Activated B cell treated with CpG ODN at 0.5 μM for 24 hours (primary cell): ENCODE measurements at regions not wholly inside any gene's neighbourhood (a gene's known extent, or its start where the extent isn't known, plus 50 kb on each side); places are given as distances from the start of the nearest gene placed in this dataset.

ENCODE experiments used
- ATAC-seq: fragments of 200-7000 bp; cut with Tn5 transposase; one replicate; pipeline ENCODE4 v1.10.0; 2021; ENCODE audit warnings: low read depth, mild to moderate bottlenecking, moderate library complexity
- CTCF ChIA-PET: fragments of 350-600 bp; sonication (Branson Sonifier 250); formaldehyde crosslinking; loops from one replicate; lab custom pipeline; 2021; ENCODE audit warnings: antibody characterized with exemption; lab: Charles Lee
- POLR2A ChIA-PET: fragments of 350-600 bp; sonication (Branson Sonifier 250); formaldehyde crosslinking; loops from one replicate; lab custom pipeline; 2021; ENCODE audit warnings: antibody characterized with exemption; lab: Charles Lee
- DNase-seq: peaks from one replicate; pipeline ENCODE4 v3.0.0; 2022
- H3K27ac Mint-ChIP-seq: one replicate; pipeline ENCODE4 v1.8.0; 2020; ENCODE audit warnings: mixed read lengths
- H3K27me3 Mint-ChIP-seq: one replicate; pipeline ENCODE4 v1.8.0; 2021; ENCODE audit warnings: mixed read lengths
- H3K36me3 Mint-ChIP-seq: one replicate; pipeline ENCODE4 v1.8.0; 2021; ENCODE audit warnings: low read depth, mixed read lengths
- H3K4me1 Mint-ChIP-seq: one replicate; pipeline ENCODE4 v1.8.0; 2021; ENCODE audit warnings: mixed read lengths
- H3K4me3 Mint-ChIP-seq: one replicate; pipeline ENCODE4 v1.8.0; 2020; ENCODE audit warnings: mild to moderate bottlenecking, mixed read lengths
- H3K9me3 Mint-ChIP-seq: one replicate; pipeline ENCODE4 v1.8.0; 2020; ENCODE audit warnings: mixed read lengths
- CTCF ChIP-seq: fragments of 200-600 bp; IDR thresholded peaks from one replicate; pipeline ENCODE4 v1.8.0; 2022; ENCODE audit warnings: antibody characterized with exemption, mild to moderate bottlenecking
- intact Hi-C: fragments of 100-400 bp; cut with micrococcal nuclease; formaldehyde crosslinking; loops from one replicate; pipeline ENCODE4 v1.15.1; 2024

- no peaks in the 10 kb centered on the region for H3K36me3 Mint-ChIP-seq
- H3K4me3 Mint-ChIP-seq: no peak overlapping the region
Measured at GRCh38 chr7:1286946-1287645, 54.4 kb downstream of the UNCX start.

DNA sequence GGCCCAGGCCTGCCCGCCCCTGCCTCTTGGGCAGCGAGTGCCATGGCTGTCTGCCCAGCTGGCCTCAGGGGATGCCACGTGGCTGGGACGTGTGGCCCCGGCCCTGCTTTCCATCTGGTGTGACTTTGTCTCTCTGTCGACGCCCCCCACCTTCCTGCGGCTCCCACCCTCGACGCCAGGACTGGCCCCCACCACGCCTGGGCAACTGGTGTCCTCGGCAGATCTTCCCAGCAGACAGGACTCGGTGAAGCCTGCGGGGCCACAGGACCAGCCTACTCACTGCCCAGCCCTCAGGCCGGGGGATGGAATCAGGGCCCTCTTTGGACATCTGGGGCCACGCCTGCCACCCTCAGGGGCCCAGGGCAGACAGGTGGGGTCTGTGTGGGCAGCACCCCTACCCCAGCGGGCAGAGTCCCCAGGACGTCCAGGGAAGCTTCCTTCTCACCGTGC is 55.1 kb downstream of the UNCX start:
- Mint-ChIP-seq H3K36me3 (no peaks in the 10 kb centered on the region), H3K27me3 (peaks cover 22% of the 10 kb centered on the region), H3K27ac (no peak overlapping the region), H3K4me1 (peaks cover 10% of the 10 kb centered on the region), H3K4me3 (no peak overlapping the region), H3K9me3 (no peaks in the 10 kb centered on the region)
- ATAC-seq: no peak
- CTCF ChIA-PET: no interaction called here
- POLR2A ChIA-PET: no interaction called here
- no peak for TF ChIP-seq CTCF
- intact Hi-C loops: no loop called here
- DNase-seq: no peak

More at GRCh38 chr7:1286946-1287645, 54.4 kb downstream of the UNCX start:
- H3K27ac Mint-ChIP-seq: no peak overlapping the region
- DNase-seq (no peak), ATAC-seq (no peak)
- POLR2A ChIA-PET: no interaction called here
- no peak for TF ChIP-seq CTCF
- peaks cover 19% of the 10 kb centered on the region for H3K27me3 Mint-ChIP-seq
- no peaks in the 10 kb centered on the region for H3K9me3 Mint-ChIP-seq
- CTCF ChIA-PET: no interaction called here
- peaks cover 10% of the 10 kb centered on the region for H3K4me1 Mint-ChIP-seq
- intact Hi-C loops: no loop called here

- H3K4me3 Mint-ChIP-seq: no peak overlapping the region
- ATAC-seq (no peak), DNase-seq (no peak)
- no peak for TF ChIP-seq CTCF
- H3K9me3 Mint-ChIP-seq: no peaks in the 10 kb centered on the region
- H3K27ac Mint-ChIP-seq: no peak overlapping the region
- intact Hi-C loops: no loop called here
- POLR2A ChIA-PET: no interaction called here
- peaks cover 10% of the 10 kb centered on the region for H3K4me1 Mint-ChIP-seq
- CTCF ChIA-PET: no interaction called here
- peaks cover 22% of the 10 kb centered on the region for H3K27me3 Mint-ChIP-seq
- H3K36me3 Mint-ChIP-seq: no peaks in the 10 kb centered on the region
Measured at GRCh38 chr7:1288390-1288995, 55.8 kb downstream of the UNCX start.

GRCh38 chr7:1288996-1289551 is 56.4 kb downstream of the UNCX start:
- ATAC-seq (no peak), DNase-seq (no peak)
- CTCF ChIA-PET: no interaction called here
- Mint-ChIP-seq H3K36me3 (no peaks in the 10 kb centered on the region), H3K4me3 (no peak overlapping the region), H3K9me3 (no peaks in the 10 kb centered on the region), H3K4me1 (peaks cover 10% of the 10 kb centered on the region), H3K27ac (no peak overlapping the region), H3K27me3 (peaks cover 22% of the 10 kb centered on the region)
- POLR2A ChIA-PET: interaction anchor here (0.5 kb wide), 1 partner anchor 1018 kb away, joined by 12 read pairs; no protein-coding TSS in a partner anchor
- TF ChIP-seq CTCF: no peak
- intact Hi-C loops: no loop called here

GRCh38 chr7:1289666-1290025 is 57.0 kb downstream of the UNCX start:
- no peak for DNase-seq
- Mint-ChIP-seq H3K27me3 (peaks cover 22% of the 10 kb centered on the region), H3K36me3 (no peaks in the 10 kb centered on the region), H3K4me3 (no peak overlapping the region), H3K27ac (no peak overlapping the region), H3K9me3 (no peaks in the 10 kb centered on the region), H3K4me1 (peaks cover 10% of the 10 kb centered on the region)
- ATAC-seq: no peak
- TF ChIP-seq CTCF: no peak
- CTCF ChIA-PET: no interaction called here
- POLR2A ChIA-PET: interaction anchor here (0.5 kb wide), 1 partner anchor 1018 kb away, joined by 12 read pairs; no protein-coding TSS in a partner anchor
- intact Hi-C loops: no loop called here
